ENCODE measurements at regions not wholly inside any gene's neighbourhood (a gene's known extent, or its start where the extent isn't known, plus 50 kb on each side); places are given as distances from the start of the nearest gene placed in this dataset.

GRCh38 chr16:9392956-9393355, 301.5 kb downstream of the HAPSTR1 start:
- Histone ChIP-seq H3K36me3 (no peaks in the 10 kb centered on the region), H3K4me3 (no peak overlapping the region), H3K9me3 (no peaks in the 10 kb centered on the region), H3K27me3 (no peaks in the 10 kb centered on the region)
- DNase-seq = no peak

- Histone ChIP-seq H3K4me3 (no peak overlapping the region), H3K9me3 (no peaks in the 10 kb centered on the region), H3K27me3 (0 out of 2 replicates have a peak, but pooled peaks cover 2% of the 10 kb centered on the region), H3K36me3 (no peaks in the 10 kb centered on the region)
- no peak for DNase-seq
These were observed 302.1 kb downstream of the HAPSTR1 start for GRCh38 chr16:9393591-9393990.

GRCh38 chr16:9395958-9396359, 304.5 kb downstream of the HAPSTR1 start:
- Histone ChIP-seq H3K36me3 (no peaks in the 10 kb centered on the region), H3K27me3 (0 out of 2 replicates have a peak, but pooled peaks cover 2% of the 10 kb centered on the region), H3K9me3 (no peaks in the 10 kb centered on the region), H3K4me3 (no peak overlapping the region)
- no peak for DNase-seq

GRCh38 chr16:9399573-9399972, 308.1 kb downstream of the HAPSTR1 start:
- no peaks in the 10 kb centered on the region for H3K36me3 ChIP-seq
- no peak overlapping the region for H3K4me3 ChIP-seq
- no peaks in the 10 kb centered on the region for H3K9me3 ChIP-seq
- DNase-seq = no peak
- H3K27me3 ChIP-seq = 0 out of 2 replicates have a peak, but pooled peaks cover 2% of the 10 kb centered on the region

GRCh38 chr16:9401173-9401572, 309.7 kb downstream of the HAPSTR1 start:
- H3K27me3 ChIP-seq = 0 out of 2 replicates have a peak, but pooled peaks cover 2% of the 10 kb centered on the region
- DNase-seq = no peak
- no peaks in the 10 kb centered on the region for H3K36me3 ChIP-seq
- no peak overlapping the region for H3K4me3 ChIP-seq
- H3K9me3 ChIP-seq = no peaks in the 10 kb centered on the region

- Histone ChIP-seq H3K27me3 (peaks cover 4% of the 10 kb centered on the region; the same call in 1 of the 2 replicates), H3K4me3 (no peak overlapping the region), H3K9me3 (no peaks in the 10 kb centered on the region), H3K36me3 (no peaks in the 10 kb centered on the region)
- no peak for DNase-seq
These were observed 310.9 kb downstream of the HAPSTR1 start for GRCh38 chr16:9402293-9402860.

GRCh38 chr16:9404811-9405210, 313.4 kb downstream of the HAPSTR1 start:
- H3K27me3 ChIP-seq = peaks cover 17% of the 10 kb centered on the region
- H3K9me3 ChIP-seq = no peaks in the 10 kb centered on the region
- H3K36me3 ChIP-seq = no peaks in the 10 kb centered on the region
- no peak overlapping the region for H3K4me3 ChIP-seq
- DNase-seq = no peak

- no peaks in the 10 kb centered on the region for H3K9me3 ChIP-seq
- DNase-seq = no peak
- H3K36me3 ChIP-seq = no peaks in the 10 kb centered on the region
- no peak overlapping the region for H3K4me3 ChIP-seq
- H3K27me3 ChIP-seq = peaks cover 24% of the 10 kb centered on the region
These were observed 314.7 kb downstream of the HAPSTR1 start for GRCh38 chr16:9406038-9406712.

- no peak overlapping the region for H3K4me3 ChIP-seq
- H3K9me3 ChIP-seq = no peaks in the 10 kb centered on the region
- no peaks in the 10 kb centered on the region for H3K36me3 ChIP-seq
- DNase-seq = no peak
- peaks cover 32% of the 10 kb centered on the region for H3K27me3 ChIP-seq
These were observed 315.8 kb downstream of the HAPSTR1 start for GRCh38 chr16:9407206-9407758.

GRCh38 chr16:9408297-9408878, 316.9 kb downstream of the HAPSTR1 start:
- no peaks in the 10 kb centered on the region for H3K36me3 ChIP-seq
- no peak for DNase-seq
- peaks cover 36% of the 10 kb centered on the region for H3K27me3 ChIP-seq

GRCh38 chr16:9409560-9410493, 318.4 kb downstream of the HAPSTR1 start:
- H3K27me3 ChIP-seq = peaks cover 36% of the 10 kb centered on the region
- H3K9me3 ChIP-seq = no peaks in the 10 kb centered on the region
- no peak for DNase-seq
- no peaks in the 10 kb centered on the region for H3K36me3 ChIP-seq
- H3K4me3 ChIP-seq = no peak overlapping the region

More at GRCh38 chr16:9408297-9408878, 316.9 kb downstream of the HAPSTR1 start:
- Histone ChIP-seq H3K4me3 (no peak overlapping the region), H3K9me3 (no peaks in the 10 kb centered on the region)

- Histone ChIP-seq H3K9me3 (no peaks in the 10 kb centered on the region), H3K27me3 (peaks cover 36% of the 10 kb centered on the region), H3K4me3 (no peak overlapping the region), H3K36me3 (no peaks in the 10 kb centered on the region)
- no peak for DNase-seq
These were observed 320.0 kb downstream of the HAPSTR1 start for GRCh38 chr16:9411426-9411825.

- DNase-seq = no peak
- no peaks in the 10 kb centered on the region for H3K36me3 ChIP-seq
- peaks cover 33% of the 10 kb centered on the region for H3K27me3 ChIP-seq
- H3K4me3 ChIP-seq = no peak overlapping the region
- H3K9me3 ChIP-seq = no peaks in the 10 kb centered on the region
These were observed 320.8 kb downstream of the HAPSTR1 start for GRCh38 chr16:9412031-9412914.

- no peaks in the 10 kb centered on the region for H3K36me3 ChIP-seq
- H3K27me3 ChIP-seq = peaks cover 33% of the 10 kb centered on the region
- no peaks in the 10 kb centered on the region for H3K9me3 ChIP-seq
- H3K4me3 ChIP-seq = no peak overlapping the region
- DNase-seq = no peak
These were observed 321.4 kb downstream of the HAPSTR1 start for GRCh38 chr16:9412915-9413264.

GRCh38 chr16:9415545-9415944, 324.1 kb downstream of the HAPSTR1 start:
- Histone ChIP-seq H3K9me3 (no peaks in the 10 kb centered on the region), H3K4me3 (no peak overlapping the region), H3K36me3 (no peaks in the 10 kb centered on the region), H3K27me3 (peaks cover 12% of the 10 kb centered on the region)
- no peak for DNase-seq

- H3K9me3 ChIP-seq = no peaks in the 10 kb centered on the region
- H3K36me3 ChIP-seq = no peaks in the 10 kb centered on the region
- peaks cover 6% of the 10 kb centered on the region for H3K27me3 ChIP-seq
- H3K4me3 ChIP-seq = no peak overlapping the region
- no peak for DNase-seq
These were observed 326.5 kb downstream of the HAPSTR1 start for GRCh38 chr16:9417898-9418297.

All from MG63 (cell line).